A549 (cell line): ENCODE measurements at regions not wholly inside any gene's neighbourhood (a gene's known extent, or its start where the extent isn't known, plus 50 kb on each side); places are given as distances from the start of the nearest gene placed in this dataset.

Source experiments
- CBX2 ChIP-seq: fragments of 200-600 bp; sonication (generic); IDR thresholded peaks from 2 replicates; pipeline ENCODE4 v1.6.1; 2016; ENCODE audit warnings: low read depth, mild to moderate bottlenecking, borderline replicate concordance
- CHD2 ChIP-seq: fragments of 150-350 bp; IDR thresholded peaks from 2 replicates; pipeline ENCODE4 v1.6.1; 2014; ENCODE audit warnings: low read length; ENCODE audit not compliant: partially characterized antibody
- CTCF ChIP-seq: fragments of >200 bp; sonication (Bioruptor Twin); formaldehyde crosslinking; IDR thresholded peaks from 3 replicates; pipeline ENCODE4 v1.5.1; 2016
- E2F6 ChIP-seq: IDR thresholded peaks from 2 replicates; pipeline ENCODE4 v1.6.1; 2012; ENCODE audit warnings: low read depth, borderline replicate concordance
- EP300 ChIP-seq, 2 experiments: fragments of >200 bp; sonication (Bioruptor Twin); formaldehyde crosslinking; IDR thresholded peaks; 2 replicates in 1 of 2; 3 replicates in 1 of 2; pipeline ENCODE4 v1.6.1; 2016 to 2017
- HMGXB4 ChIP-seq: fragments of 250-450 bp; sonication (Bioruptor Pico); IDR thresholded peaks from 2 replicates; pipeline ENCODE4 v1.5.0; 2021; ENCODE audit warnings: mild to moderate bottlenecking, moderate library complexity, borderline replicate concordance
- MAX ChIP-seq: IDR thresholded peaks from 2 replicates; pipeline ENCODE4 v1.6.1; 2012
- NFE2L2 ChIP-seq: fragments of 150-350 bp; conservative IDR thresholded peaks from 2 replicates; pipeline ENCODE4 v1.6.1; 2014; ENCODE audit warnings: low read length
- NR3C1 ChIP-seq: fragments of >200 bp; sonication (Bioruptor Twin); formaldehyde crosslinking; IDR thresholded peaks from 3 replicates; pipeline ENCODE4 v1.6.1; 2017
- PHF8 ChIP-seq: fragments of 200-600 bp; sonication (generic); IDR thresholded peaks from 2 replicates; pipeline ENCODE4 v1.6.1; 2016; ENCODE audit warnings: low read depth, mild to moderate bottlenecking, antibody characterized with exemption, moderate library complexity, borderline replicate concordance
- POLR2A ChIP-seq: IDR thresholded peaks from 2 replicates; pipeline ENCODE4 v1.6.1; 2012; ENCODE audit warnings: mild to moderate bottlenecking, low read length
- REST ChIP-seq: fragments of 200-600 bp; sonication (generic); IDR thresholded peaks from 2 replicates; pipeline ENCODE4 v1.6.1; 2016; ENCODE audit warnings: antibody characterized with exemption, mild to moderate bottlenecking, moderate library complexity

- TF ChIP-seq NR3C1 (no peak), CBX2 (no peak), CTCF (no peak), POLR2A (no peak), MAX (no peak), REST (no peak), NFE2L2 (no peak), EP300 (IDR thresholded peaks at IDR 0.05) (no peak), E2F6 (no peak), HMGXB4 (CRISPR knock-in tag) (no peak), PHF8 (no peak), CHD2 (no peak)
Observed at GRCh38 chr11:91104237-91104636, 881.4 kb upstream of the CHORDC1 start.
